Activated CD8-positive, alpha-beta T cell treated with anti-CD3 and anti-CD28 coated beads for 36 hours (primary cell): ENCODE measurements at regions not wholly inside any gene's neighbourhood (a gene's known extent, or its start where the extent isn't known, plus 50 kb on each side); places are given as distances from the start of the nearest gene placed in this dataset.

ENCODE experiments used
- ATAC-seq: fragments of 200-7000 bp; cut with Tn5 transposase; one replicate; pipeline ENCODE4 v1.10.0; 2021; ENCODE audit warnings: mild to moderate bottlenecking, moderate library complexity
- CTCF ChIA-PET: fragments of 350-600 bp; sonication (Branson Sonifier 250); formaldehyde crosslinking; loops from one replicate; lab custom pipeline; 2021; ENCODE audit warnings: antibody characterized with exemption; lab: Charles Lee
- POLR2A ChIA-PET: fragments of 350-600 bp; sonication (Branson Sonifier 250); formaldehyde crosslinking; loops from one replicate; lab custom pipeline; 2021; ENCODE audit warnings: antibody characterized with exemption; lab: Charles Lee
- DNase-seq: peaks from one replicate; pipeline ENCODE4 v3.0.0-alpha.2; 2020
- H3K27ac Mint-ChIP-seq: one replicate; pipeline ENCODE4 v1.8.0; 2021; ENCODE audit warnings: mild to moderate bottlenecking, mixed read lengths
- H3K27me3 Mint-ChIP-seq: one replicate; pipeline ENCODE4 v1.8.0; 2021; ENCODE audit warnings: mixed read lengths
- H3K36me3 Mint-ChIP-seq: one replicate; pipeline ENCODE4 v1.8.0; 2021; ENCODE audit warnings: low read depth, mixed read lengths
- H3K4me1 Mint-ChIP-seq: one replicate; pipeline ENCODE4 v1.8.0; 2021; ENCODE audit warnings: low read depth, mixed read lengths
- H3K4me3 Mint-ChIP-seq: one replicate; pipeline ENCODE4 v1.8.0; 2021; ENCODE audit warnings: mild to moderate bottlenecking, moderate library complexity, mixed read lengths
- H3K9me3 Mint-ChIP-seq: one replicate; pipeline ENCODE4 v1.8.0; 2021; ENCODE audit warnings: mixed read lengths
- CTCF ChIP-seq: fragments of 200-600 bp; IDR thresholded peaks from one replicate; pipeline ENCODE4 v1.8.0; 2022; ENCODE audit warnings: antibody characterized with exemption, mild to moderate bottlenecking
- intact Hi-C: fragments of 100-400 bp; cut with micrococcal nuclease; formaldehyde crosslinking; loops from one replicate; pipeline ENCODE4 v1.10.0; 2022

DNA sequence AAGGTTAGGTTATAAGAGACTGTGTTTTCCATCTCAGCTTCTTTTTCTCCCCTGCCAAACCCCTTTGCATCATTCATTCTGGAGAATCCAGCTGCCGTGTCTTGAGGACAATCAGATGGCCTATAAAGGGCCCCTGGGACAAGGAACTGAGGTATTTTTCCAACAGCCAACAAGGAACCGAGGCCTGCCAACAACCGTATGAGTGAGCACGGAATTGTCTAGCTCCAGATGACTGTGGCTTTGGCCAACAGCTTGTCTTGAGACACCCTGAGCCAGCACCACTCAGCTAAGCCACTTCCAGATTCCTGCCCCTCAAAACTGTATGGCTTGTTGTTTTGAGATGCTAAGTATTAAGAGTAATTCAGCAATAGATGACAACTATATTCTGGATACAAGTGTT, 433.7 kb upstream of the HSF2 start:
- H3K9me3 Mint-ChIP-seq = no peaks in the 10 kb centered on the region
- no peak for ATAC-seq
- no peak for TF ChIP-seq CTCF

GRCh38 chr6:121967631-121968030, 431.8 kb upstream of the HSF2 start:
- no peak for ATAC-seq
- no peaks in the 10 kb centered on the region for H3K27me3 Mint-ChIP-seq
- POLR2A ChIA-PET = no interaction called here

More for the DNA sequence above, 433.7 kb upstream of the HSF2 start:
- Mint-ChIP-seq H3K27ac (no peak overlapping the region), H3K4me3 (no peak overlapping the region), H3K4me1 (no peaks in the 10 kb centered on the region), H3K27me3 (no peaks in the 10 kb centered on the region), H3K36me3 (no peaks in the 10 kb centered on the region)
- intact Hi-C loops = no loop called here
- ChIA-PET CTCF (no interaction called here), POLR2A (interaction anchor here (0.6 kb wide), 1 partner anchor 19 kb away, joined by 3 read pairs; no protein-coding TSS in a partner anchor)
- DNase-seq = no peak

DNA sequence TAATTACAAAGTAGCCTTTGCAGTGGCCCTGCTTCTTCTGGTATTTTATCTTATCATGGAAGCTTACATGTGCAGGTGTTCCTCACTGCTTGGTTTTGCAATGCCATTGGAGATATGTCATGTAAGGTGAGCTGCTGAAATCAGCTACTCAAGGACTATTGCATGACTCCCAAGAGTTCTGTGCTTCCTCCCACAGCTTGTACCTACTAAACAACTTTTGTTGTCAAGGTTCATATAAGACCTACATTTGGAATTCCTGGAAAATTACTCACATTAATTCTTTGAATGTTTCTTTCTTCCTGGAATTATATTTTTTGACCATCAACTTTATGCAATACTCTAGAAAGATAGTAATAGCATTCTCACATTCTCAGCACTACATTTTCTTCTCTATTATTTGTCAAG, 427.5 kb upstream of the HSF2 start:
- Mint-ChIP-seq H3K4me3 (no peak overlapping the region), H3K9me3 (peaks cover 2% of the 10 kb centered on the region), H3K4me1 (peaks cover 3% of the 10 kb centered on the region), H3K27me3 (no peaks in the 10 kb centered on the region), H3K36me3 (no peaks in the 10 kb centered on the region), H3K27ac (no peak overlapping the region)
- POLR2A ChIA-PET = no interaction called here
- ATAC-seq = no peak
- CTCF ChIA-PET = no interaction called here
- no peak for DNase-seq
- TF ChIP-seq CTCF = no peak
- intact Hi-C loops = no loop called here

More at GRCh38 chr6:121967631-121968030, 431.8 kb upstream of the HSF2 start:
- no peaks in the 10 kb centered on the region for H3K9me3 Mint-ChIP-seq
- CTCF ChIA-PET = no interaction called here
- H3K4me3 Mint-ChIP-seq = no peak overlapping the region
- TF ChIP-seq CTCF = no peak
- intact Hi-C loops = no loop called here
- no peaks in the 10 kb centered on the region for H3K36me3 Mint-ChIP-seq
- no peaks in the 10 kb centered on the region for H3K4me1 Mint-ChIP-seq
- no peak for DNase-seq
- H3K27ac Mint-ChIP-seq = no peak overlapping the region

GRCh38 chr6:121984956-121985355, 414.5 kb upstream of the HSF2 start:
- CTCF ChIA-PET = no interaction called here
- no peaks in the 10 kb centered on the region for H3K36me3 Mint-ChIP-seq
- DNase-seq = no peak
- intact Hi-C loops = no loop called here
- TF ChIP-seq CTCF = no peak
- H3K4me3 Mint-ChIP-seq = no peak overlapping the region
- H3K27ac Mint-ChIP-seq = no peak overlapping the region
- ATAC-seq = no peak
- POLR2A ChIA-PET = no interaction called here
- H3K9me3 Mint-ChIP-seq = peaks cover 2% of the 10 kb centered on the region
- H3K27me3 Mint-ChIP-seq = no peaks in the 10 kb centered on the region
- H3K4me1 Mint-ChIP-seq = no peaks in the 10 kb centered on the region

- TF ChIP-seq CTCF = no peak
- no peak for DNase-seq
- intact Hi-C loops = no loop called here
- peaks cover 4% of the 10 kb centered on the region for H3K36me3 Mint-ChIP-seq
- POLR2A ChIA-PET = no interaction called here
- no peak overlapping the region for H3K4me3 Mint-ChIP-seq
- ATAC-seq = no peak
- no peak overlapping the region for H3K27ac Mint-ChIP-seq
- H3K4me1 Mint-ChIP-seq = no peaks in the 10 kb centered on the region
- H3K27me3 Mint-ChIP-seq = no peaks in the 10 kb centered on the region
- H3K9me3 Mint-ChIP-seq = peaks cover 2% of the 10 kb centered on the region
- CTCF ChIA-PET = no interaction called here
These were observed 406.1 kb upstream of the HSF2 start for GRCh38 chr6:121993362-121993761.
